Stimulated activated CD4-positive, alpha-beta T cell treated with anti-CD3 and anti-CD28 coated beads, Interleukin-4, amount 100 ng/mL, for 48 hours (primary cell): ENCODE measurements at regions not wholly inside any gene's neighbourhood (a gene's known extent, or its start where the extent isn't known, plus 50 kb on each side); places are given as distances from the start of the nearest gene placed in this dataset.

Source experiments
- DNase-seq, 2 donors: peaks; one replicate each; pipeline ENCODE4 v3.0.0-alpha.2; 2020; ENCODE audit warnings: low read depth in 2 of 2

DNA sequence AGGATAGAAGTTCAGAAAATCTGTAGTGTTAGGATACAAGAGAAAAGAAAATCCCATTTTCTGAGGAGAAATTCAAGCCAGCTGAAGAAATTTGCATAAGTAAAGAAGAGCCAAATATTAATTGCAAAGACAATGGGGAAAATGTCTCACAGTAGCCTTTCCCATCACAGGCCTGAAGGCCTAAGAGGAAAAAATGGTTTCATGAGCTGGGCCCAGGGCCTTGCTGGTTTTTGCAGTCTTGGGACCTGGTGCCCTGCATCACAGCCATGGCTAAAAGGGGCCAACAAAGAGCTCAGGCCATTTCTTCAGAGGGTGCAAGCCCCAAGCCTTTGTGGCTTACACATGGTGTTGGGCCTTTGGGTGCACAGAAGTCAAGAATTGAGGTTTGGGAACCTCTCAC, 413.6 kb upstream of the CYRIA start:
- DNase-seq, result no peak

DNA sequence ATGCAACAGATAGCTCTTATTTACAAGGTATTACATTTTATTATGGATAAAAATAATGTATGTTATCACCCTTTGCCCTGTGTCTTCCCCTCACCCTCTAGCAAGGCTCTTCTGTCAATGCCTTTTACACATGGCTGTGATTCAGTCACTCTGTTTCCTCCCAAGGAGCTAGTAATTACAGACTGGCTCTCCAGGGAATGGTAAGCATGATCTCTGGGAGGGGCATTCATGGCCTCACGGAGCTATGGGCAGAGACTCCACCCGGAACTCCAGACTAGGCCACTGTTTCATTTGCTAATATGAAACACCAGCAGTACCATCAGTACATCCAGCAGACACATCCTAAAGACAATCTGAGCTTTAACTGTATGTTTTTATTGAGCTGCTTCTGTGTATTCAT, 410.9 kb upstream of the CYRIA start:
- DNase-seq, result no peak

DNA sequence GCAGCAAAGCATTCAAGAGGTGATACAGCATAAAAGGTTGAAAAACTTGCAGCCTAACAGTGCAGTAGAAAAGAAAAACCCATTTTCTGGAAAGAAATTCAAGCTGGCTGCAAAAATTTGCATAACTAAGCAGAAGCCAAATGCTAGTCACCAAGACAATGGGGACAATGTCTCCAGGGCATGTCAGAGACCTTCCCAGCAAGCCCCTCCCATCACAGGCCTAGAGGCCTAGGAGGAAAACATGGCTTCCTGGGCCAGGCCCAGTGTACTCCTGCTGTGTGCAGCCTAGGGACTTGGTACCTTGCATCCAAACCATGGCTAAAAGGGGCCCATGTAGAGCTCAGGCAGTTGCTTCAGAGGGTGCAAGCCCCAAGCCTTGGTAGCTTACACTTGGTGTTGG, 405.1 kb upstream of the CYRIA start:
- no peak for DNase-seq

DNA sequence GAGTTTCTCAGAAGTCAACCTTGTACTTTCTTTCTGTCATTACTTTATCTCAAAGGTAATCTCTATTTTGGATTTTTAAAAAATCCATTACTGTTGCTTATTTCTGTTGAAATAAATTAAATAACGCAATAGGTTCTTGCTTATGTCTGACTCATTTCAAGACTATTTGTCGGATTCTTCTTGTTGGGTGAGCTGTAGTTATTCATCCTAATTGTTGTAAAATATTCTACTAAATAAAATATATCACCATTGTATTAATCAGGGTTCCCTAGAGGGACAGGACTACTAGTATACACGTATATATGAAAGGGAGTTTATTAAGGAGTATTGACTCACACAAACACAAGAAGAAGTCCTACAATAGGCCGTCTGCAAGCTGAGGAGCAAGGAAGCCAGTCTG, 403.9 kb upstream of the CYRIA start:
- DNase-seq, result no peak

DNA sequence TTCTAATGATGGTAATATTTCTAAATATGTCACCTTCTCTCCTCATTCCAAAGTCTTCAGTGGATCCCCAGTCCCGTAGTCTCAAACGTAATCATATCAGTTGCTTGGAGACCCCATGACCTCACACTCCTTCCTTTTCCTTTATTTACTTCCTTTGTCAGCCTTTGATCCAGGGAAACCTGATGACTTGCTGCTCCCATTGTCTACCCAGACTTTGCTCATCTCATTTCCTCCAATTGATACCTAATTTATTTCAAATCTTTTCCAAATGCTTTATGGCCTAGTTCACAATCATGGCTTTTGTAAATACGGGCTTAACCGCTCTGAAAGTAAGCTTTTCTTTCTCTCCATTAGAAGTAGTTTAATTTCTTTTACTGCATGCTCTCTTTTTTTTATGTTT, 402.4 kb upstream of the CYRIA start:
- DNase-seq, result no peak

DNA sequence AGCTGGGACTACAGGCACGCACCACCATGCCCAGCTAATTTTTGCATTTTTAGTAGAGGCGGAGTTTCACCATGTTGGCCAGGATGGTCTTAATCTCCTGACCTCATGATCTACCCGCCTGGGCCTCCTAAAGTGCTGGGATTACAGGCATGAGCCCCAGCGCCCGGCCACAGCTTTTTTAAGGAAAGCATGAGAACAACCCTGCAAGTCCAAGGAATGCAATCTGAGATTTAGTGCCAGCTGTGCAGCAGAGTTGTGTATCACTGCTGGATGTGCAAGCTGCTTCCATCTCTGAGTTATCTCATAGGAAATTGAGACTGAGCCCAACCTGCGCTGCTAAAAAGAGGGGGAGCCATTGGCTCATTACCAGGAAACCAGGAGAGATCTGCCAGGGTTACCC, 399.9 kb upstream of the CYRIA start:
- no peak for DNase-seq

DNA sequence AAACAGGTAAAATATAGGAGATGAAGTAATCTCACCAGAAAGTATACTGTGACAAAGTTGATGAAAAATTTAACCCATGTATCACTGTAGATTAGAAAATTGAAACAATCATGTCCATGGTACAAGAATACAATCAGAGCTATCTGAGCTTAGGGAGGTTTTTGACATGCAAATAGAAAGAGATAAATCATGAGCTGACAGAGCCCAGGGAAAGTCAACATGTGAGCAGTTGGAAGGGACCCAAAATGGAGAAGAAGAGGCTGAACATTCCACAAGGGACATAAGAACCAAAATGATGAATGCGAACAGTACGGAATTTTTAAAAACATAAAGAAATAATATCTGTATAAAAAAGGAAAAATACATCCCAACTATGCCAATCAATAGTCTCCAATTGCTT, 395.4 kb upstream of the CYRIA start:
- no peak for DNase-seq

DNA sequence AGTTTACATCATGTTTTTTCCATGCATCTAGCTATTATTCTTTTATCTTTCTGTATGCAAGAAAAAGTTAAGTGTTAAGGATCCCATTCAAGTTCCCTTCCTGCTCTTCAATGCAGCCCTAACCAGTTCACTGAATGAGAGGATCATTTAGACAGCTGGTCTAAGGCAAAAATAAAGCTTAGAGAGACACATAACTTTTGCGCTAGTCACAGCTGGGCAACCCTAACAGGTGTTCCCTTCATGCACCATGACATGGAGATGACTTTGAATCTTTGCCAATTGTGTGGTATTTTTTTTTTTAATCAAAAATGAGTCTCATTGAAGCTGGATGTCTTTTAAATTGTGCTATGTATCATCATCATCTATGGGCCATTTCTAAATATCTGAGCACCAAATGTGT, 393.8 kb upstream of the CYRIA start:
- DNase-seq, result no peak

DNA sequence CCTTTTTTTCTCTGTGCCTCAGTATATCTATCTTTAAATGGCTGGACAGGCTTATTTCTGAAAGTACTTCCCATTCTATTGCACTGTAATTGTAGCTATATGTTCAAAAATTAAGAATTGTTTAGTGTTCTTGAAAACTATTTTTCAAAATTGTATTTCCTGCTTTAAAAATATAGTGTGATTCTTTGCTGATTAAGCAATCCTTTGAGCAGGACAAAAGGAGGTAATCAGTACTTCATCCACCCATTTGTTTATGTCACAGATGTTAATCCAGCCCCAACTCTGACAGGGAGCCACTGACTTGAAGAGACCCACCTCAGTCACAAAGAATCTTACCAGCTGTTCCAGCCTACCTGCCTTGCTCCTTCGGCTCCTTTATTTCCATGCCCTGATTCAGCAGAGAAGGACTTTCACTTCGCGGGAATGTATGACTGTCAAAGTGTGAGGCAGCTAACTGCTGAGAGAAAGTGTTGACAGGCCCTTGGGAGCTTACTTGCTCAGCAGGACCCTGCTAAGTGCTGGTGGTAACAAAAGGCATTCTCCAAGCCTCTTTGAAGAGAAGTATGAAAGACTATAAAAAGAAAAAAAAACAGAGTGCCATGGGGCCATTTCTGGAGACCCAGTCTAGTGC, 393.3 kb upstream of the CYRIA start:
- no peak for DNase-seq

DNA sequence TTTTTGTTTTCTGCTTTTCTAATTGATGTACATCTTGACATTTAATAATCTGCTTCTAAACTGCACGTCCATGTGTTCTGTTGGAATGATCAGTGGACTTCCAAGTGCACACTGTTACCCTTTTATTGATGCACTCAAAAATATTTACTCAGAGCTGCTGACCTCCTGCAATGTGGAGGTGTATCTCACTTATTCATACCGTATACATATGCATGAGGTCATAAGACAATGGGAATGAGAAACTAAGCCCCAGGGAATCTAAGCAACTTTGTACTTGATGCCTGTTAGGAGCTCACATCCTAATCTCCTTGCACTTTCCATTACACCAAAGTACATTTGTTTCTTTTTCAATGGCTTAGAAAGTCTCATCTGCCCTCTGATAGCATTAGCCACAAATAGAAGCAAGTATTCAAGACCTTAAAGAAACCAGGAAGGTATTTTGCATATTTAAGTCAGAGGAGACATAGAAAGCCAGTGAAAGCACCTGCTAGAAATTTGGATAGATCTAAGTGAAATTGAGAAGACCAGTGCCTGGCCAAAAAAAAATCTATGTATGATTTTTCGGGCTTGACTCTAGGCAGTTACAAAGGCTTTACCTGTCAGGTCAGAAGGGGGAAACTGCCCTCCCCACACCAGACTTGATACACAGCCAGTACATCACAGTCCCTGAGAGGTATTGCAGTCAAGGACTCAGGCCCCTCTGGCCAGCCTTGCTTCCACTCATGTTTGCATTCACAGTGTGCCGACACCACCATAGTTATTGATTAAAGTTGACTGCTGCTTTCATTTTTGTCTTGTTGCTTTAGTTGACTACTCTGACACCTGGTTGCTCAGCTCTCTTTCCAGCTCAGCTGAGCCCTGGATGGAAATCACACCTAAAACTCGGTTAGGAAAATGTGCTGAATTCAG, 391.7 kb upstream of the CYRIA start:
- no peak for DNase-seq

DNA sequence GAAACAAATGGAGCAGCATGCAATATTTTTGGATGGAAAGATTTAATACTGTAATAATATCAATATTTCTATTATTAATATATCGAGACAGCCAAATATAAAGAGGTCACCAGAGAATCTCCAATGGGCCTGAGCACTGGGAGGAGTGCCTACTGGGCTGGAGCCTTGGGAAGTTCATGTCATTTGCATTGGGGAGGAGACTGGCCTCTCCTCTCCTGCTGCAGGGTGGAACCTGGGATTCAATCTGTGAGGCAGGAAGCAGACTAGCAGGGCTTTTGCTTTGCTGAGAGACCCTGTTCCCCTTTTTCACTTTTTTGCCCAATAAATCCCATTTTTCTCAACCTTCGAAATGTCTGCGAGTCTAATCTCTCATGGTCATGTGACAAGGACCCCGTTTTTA, 390.6 kb upstream of the CYRIA start:
- no peak for DNase-seq

DNA sequence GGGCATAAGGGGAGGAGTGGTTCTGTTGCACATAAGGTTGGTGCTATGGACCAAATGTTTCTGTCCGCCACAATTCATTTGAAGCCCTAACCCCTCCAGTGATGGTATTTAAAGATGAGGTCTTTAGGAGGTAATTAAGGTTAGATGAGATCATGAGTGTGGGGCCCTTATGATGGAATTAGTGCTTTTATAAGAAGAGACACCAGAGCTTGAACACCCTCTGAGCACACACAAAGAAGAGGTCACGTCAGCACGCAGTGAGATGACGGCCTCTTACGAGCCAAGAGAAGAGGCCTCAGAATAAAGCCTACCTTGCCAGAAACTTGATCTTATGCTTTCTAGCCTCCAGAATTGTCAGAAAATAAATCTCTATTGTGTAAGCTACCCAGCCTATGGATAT, 386.4 kb upstream of the CYRIA start:
- DNase-seq, result no peak

DNA sequence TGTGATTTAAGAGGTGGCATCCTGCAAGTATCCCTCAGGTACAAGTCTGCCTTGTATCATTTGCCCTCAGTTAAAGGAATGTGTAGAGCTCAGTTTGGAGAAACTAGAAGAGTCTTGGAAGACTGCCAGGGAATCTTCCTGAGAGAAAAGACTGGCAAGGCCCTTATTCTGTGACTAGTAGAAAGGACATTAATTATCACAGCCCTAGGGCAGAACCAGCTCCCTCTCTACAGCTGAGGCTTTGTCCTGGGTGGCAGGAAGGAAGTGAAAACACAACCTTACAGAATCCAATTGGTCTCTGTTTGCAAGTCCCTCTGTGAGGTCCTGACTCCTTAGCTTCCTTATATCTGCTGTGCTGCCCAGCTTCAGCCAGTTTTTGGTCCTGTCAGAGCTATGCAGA, 385.9 kb upstream of the CYRIA start:
- no peak for DNase-seq

DNA sequence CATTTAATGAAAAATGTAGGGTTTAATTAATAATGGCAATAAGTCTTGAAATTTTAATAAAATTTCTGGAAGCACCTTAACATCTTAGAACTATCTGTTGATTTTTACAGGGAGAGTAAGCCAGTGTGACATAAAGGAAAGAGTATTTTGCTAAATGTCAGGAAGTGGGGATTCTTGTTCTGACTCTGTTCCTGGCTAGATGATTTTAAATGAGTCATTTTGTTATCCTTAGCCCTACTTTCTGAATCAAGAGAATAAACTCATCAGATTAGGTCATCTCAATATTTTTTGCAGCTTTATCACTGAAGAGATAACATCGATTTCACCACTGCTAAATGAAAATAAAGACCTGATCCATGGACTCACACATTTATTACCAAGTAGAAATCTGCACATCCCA, 377.5 kb upstream of the CYRIA start:
- DNase-seq, result no peak

DNA sequence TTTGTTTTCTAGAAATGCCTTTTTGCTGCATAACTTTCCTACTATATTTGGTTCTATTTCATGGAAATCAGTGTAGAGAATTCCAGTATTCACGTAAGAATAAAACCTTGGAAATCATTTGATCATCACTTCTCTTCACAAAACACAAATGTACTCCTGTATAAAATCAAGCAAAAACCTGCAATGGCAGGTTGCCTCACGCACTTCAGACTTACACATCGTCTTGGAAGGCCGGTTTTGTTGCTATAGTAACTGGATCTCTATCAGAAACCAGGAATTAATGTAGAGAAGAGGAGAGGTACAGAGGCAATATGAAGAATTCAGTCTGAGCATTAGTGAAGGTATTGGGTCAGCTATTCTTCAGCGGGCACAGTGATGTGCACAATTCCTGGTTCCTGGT, 370.7 kb upstream of the CYRIA start:
- DNase-seq, result no peak

DNA sequence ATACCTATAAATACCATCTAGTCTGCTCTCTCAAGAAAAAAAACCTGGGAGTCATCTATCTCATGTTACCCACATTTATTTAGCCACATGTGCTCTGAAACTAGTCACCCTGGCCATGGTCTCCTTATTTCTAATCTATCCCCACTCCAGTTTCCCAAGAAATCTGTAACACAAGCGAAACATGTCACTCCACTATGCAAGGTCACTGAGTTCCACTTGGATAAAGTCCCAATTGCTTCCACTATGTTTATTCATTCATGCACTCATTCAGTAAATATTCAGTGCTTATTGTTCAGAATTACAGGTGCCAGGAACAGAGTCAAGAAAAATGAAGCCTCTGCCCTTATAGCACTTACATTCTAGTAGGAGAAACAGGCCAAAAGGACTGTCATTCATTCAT, 369.4 kb upstream of the CYRIA start:
- no peak for DNase-seq

DNA sequence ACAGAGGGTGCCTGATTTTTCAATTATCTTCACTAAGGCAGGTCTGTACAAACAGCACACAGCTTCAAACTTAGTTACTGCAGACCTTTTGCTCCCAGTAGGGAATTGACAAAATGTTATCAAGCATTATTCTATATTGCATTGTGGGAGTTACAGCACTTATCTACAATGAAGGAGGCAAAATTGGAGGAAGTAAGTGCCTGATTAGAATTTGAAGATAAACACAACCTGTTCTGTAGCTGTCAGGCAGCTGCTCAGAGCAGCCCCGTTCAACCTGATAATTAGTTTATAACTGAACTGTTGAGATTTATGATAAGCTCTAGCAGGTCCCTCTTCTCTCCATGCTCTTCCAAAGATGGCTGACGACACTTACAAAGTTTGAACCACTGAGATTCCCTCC, 364.4 kb upstream of the CYRIA start:
- no peak for DNase-seq

DNA sequence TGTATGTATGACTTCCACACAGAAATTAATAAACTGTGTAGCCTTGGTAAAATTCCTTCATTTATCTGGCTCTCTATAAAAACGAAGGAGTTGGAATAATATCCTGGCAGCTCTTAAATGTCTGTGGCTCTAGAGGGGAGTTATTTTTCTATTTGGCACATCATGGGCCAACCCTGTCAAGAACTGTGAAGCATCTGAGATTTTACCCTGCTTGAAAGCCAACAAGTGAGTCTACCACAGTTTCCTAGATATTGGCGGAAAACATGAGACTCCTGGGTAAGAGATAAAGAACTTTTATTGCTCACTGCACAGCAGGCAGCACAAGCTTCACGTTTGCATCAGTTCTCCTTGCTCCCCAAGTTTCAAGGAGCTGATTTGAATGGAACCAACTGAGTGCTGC, 346.7 kb upstream of the CYRIA start:
- no peak for DNase-seq

DNA sequence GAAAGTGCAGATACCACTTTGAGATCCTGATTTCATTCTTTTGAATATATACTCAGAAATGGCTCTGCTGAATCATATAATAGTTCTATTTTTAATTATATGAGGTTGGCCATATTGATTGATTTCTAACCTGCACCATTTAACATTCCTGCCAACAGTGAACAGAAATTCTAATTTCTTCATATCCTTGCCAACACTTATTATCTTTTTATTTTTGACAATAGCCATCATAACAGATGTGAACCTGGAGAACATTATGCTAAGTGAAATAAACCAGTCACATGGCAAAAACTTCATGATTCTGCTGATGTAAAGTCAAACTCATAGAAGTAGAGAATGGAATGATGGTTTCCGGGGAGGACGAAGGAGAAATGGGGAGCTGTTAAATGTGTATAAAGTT, 344.5 kb upstream of the CYRIA start:
- no peak for DNase-seq

DNA sequence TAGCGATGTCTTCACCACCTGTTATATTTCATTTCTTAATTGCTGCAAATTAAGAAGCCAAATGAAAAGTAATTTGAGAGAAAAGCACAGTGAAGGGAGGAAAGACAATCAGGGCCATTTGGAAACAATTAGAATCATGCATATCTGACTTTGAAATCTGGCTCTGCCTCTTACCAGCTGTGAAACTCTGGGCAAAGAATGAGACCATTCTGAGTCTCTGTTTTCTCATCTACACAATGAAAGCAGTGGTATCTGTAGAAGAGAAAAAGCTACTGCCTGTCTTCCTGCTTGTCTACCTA, 334.5 kb upstream of the CYRIA start:
- no peak for DNase-seq

DNA sequence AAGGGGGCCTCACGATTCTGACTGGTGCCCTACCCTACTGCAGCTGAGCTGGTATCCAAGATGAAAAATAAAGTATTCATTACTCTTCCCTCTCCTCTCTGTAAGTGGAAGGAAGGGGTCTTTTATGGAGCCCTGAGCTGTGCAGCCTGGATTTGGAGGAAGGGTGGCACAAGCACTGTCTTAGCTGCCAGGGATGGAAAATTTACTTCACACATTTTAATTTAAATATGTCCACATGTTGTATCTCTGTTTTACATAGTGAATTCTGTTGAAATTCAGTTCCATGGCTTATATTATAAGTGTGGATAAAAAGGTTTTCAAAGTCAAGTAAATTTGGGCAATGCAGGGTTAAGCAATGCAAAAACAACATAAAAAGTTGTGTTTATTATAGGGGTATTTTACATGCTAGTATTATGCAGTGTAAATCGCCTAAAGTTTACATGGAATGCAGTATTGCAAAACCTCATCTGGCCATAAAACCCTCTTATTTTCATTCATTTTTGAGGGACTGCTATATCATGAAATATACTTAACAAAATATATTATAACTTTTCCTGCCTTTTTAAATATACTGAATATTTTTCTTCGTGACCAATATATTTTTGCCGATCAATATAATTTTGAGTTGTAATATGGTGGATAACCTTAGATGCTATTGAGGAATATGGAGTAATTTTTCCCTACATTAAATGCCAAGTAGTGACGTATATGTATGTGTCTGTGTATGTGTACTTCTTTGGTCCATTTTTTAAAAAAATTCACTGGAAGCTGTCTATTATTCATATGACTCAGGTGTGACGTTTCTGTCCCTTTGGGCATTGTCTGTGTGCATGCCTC, 333.9 kb upstream of the CYRIA start:
- no peak for DNase-seq

DNA sequence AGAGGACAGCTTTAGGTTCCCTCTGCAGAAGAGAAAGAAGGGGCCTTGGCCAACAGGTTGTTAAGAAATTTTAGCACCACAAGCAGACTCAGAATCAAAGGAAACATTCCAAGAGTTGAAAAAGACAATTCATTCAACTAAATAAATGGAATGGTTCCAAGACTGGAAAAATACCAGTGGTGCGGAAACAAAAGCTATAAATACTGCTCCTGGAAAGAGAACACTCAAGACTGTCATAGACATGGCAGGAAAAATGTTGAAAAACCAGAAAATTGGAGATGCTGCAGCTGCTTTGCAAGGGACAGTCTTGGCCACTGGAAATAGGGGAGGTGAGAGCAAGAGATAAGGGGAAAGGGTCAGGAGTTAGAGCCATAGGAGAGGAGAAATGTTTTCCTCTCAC, 312.7 kb upstream of the CYRIA start:
- DNase-seq, result no peak

DNA sequence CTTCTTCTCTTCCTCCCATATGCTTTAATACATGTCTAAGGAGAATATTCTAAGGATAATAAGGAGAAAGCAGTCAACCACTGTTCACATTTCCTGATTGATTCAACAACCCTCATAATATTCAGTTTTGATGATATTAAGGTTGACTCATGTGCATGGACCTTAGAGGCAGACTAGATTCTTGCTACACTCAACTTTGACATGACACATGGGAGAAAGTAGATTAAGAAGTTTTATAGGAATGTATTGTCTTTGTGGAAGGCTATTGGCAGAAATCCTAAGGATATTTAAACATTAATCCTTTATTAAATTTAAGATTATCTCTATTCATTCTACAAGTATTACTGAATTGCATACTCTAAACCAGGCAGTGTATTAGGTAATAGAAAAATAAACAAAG, 309.1 kb upstream of the CYRIA start:
- no peak for DNase-seq
